HG03469 (cell line): ENCODE measurements at regions not wholly inside any gene's neighbourhood (a gene's known extent, or its start where the extent isn't known, plus 50 kb on each side); places are given as distances from the start of the nearest gene placed in this dataset.
"Not testable (repeated sequence)": the region's sequence is repeated elsewhere in the genome, so short reads cannot be mapped to it uniquely, and the experiment has no call there.

ENCODE experiments used
- ATAC-seq: cut with Tn5 transposase; IDR thresholded peaks from one replicate; pipeline ENCODE4 v1.9.1; 2021; ENCODE audit warnings: mild to moderate bottlenecking, moderate library complexity, moderate number of reproducible peaks; ENCODE audit not compliant: unreplicated experiment

- no peak for ATAC-seq
Observed at GRCh38 chr17:70683936-70684335, 514.6 kb downstream of the KCNJ2 start.

DNA sequence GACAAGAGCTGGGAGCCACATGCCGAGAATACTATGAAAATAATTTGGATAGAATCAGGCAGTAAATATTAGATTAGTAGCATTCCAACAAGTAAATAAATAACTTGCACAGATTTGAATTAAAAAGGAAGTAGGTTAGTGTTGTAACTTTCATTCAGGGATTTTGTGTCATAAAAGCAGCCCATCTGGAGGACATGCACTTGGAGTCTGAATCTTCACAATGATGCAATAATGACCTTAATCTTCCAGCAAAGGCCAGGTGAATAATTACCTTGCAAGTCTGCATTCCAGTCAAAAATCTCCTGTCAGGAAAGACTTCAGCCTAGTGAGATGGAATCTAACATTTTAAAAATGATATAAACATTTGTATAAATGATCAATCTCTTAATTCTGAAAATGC lies 518.1 kb downstream of the KCNJ2 start:
- ATAC-seq, result no peak

GRCh38 chr17:70691150-70691549 lies 521.8 kb downstream of the KCNJ2 start:
- no peak for ATAC-seq

- ATAC-seq, result no peak
Observed at GRCh38 chr17:70699408-70699807, 530.1 kb downstream of the KCNJ2 start.

GRCh38 chr17:70702683-70703255 lies 533.4 kb downstream of the KCNJ2 start:
- no peak for ATAC-seq

DNA sequence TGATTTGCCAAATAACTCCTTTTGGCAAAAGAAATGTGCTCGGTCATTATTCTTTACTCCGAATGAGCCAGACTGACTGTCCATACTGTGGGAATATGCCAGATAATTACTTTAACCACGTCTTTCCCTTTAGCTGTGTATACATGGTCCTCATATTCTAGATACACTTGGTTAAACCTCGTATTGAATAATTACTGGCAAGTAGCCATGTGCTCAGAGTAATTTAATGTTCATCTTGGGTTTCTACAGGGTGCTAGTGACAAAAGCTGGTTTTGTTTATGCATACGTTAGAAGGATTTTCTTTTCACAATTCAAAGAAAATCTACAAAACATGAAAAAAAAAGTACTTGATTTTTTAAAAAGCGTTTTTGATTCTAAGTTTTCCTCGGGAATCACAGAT lies 540.3 kb downstream of the KCNJ2 start:
- ATAC-seq, result no peak

GRCh38 chr17:70713694-70714093 lies 544.4 kb downstream of the KCNJ2 start:
- no peak for ATAC-seq

DNA sequence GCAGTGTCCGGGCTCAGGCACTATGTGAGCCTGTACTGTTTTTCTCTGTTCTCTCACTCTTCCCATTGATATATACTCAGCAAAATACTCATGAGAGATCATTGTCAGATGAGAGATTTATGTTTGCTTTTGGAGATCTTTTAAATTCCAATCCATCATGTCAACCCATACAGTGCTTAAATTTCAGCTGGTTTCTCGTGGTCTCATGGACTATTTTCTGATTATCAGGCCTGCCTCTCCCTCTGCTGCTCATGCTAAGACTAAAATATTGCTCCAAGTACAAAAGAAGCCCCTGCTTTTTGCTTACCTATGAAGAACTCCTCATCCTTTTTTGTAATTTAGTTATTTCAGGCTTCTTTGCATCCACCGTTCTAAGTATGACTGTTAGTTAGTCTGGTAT lies 547.2 kb downstream of the KCNJ2 start:
- no peak for ATAC-seq

- ATAC-seq, result no peak
Observed at GRCh38 chr17:70717042-70717441, 547.7 kb downstream of the KCNJ2 start.

DNA sequence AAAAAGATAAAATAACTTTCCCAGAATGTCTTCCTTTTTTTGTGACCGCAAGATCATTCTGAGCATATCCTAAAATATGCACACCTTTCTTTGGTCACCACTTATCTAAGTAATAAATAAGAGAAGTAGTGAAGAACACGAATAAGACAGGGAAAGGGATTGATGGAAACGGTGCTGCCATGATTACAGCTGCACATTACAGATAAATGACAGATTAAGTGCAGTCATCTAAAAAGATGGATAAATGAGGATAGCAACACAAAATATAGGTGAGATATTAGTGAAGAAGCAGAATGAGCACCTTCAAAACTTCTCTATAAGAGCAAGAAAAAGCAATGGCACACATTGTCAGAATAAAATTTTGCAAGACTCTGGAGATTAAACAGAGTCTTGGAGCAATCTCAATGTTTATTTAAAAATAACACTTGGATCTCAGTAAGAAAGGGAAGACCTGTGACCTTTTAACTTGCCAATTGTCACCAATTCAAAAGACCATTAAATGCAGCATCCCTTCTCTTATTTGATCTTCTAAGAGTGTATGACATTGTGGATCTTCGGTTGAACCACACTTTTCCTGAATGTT lies 567.1 kb downstream of the KCNJ2 start:
- ATAC-seq, result no peak

DNA sequence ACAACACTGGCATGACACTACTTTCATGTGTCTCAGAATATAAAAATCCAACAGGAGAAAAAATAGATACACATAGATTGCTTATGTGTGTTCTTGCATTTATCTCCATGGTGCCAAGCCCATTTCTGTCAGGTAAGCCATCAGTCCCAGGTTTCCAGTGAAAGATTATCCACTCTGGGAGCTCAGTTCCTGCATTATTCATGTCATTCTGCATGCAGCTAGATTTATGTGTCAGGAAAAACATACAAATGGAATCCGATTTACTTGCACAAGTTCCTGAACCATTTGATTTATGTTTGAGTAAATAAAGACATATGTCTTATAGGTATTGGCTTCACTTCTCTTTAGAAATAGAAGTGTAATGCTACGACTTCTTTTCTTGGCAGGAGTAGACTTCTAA lies 569.7 kb downstream of the KCNJ2 start:
- ATAC-seq, result no peak

GRCh38 chr17:70746574-70746973 lies 577.2 kb downstream of the KCNJ2 start:
- ATAC-seq, result not testable (repeated sequence)

DNA sequence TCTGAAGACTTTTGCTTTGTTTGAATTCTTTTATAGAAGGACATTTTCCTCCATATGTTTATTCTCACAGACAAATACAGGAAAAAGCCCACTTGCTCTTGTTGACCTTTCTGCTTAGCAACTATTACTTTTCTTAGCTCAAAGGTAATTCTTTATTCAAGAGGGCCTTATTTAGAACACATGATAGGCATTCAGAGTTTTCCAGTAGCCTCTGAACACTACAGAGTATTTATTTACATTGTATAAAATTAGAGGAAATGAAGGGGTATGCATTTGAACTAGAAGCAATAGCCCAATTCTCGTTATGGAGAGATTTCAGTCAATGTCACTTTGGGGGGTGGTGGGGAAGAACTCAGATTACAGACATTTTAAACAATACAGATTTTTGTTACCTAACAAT lies 581.7 kb downstream of the KCNJ2 start:
- no peak for ATAC-seq

GRCh38 chr17:70752461-70752860 lies 583.1 kb downstream of the KCNJ2 start:
- not testable (repeated sequence) for ATAC-seq

DNA sequence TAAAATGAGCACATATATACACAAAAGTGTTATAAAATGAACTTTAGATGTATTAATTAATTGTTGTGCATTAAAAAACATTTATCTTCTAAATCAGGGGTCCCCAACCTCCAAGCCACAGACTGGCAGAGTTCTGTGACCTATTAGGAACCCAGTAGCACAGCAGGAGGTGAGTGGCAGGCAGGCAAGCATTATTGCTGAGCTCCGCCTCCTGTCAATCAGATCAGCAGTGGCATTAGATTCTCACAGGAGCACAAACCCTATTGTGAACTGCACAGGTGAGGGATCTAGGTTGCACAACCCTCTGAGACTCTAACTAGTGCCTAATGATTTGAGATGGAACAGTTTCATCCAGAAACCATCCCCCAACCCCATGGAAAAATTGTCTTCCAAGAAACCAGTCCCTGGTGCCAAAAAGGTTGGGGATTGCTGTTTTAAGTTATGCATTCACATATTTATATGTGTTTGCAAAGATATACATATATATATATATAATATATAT lies 583.7 kb downstream of the KCNJ2 start:
- ATAC-seq, result no peak

DNA sequence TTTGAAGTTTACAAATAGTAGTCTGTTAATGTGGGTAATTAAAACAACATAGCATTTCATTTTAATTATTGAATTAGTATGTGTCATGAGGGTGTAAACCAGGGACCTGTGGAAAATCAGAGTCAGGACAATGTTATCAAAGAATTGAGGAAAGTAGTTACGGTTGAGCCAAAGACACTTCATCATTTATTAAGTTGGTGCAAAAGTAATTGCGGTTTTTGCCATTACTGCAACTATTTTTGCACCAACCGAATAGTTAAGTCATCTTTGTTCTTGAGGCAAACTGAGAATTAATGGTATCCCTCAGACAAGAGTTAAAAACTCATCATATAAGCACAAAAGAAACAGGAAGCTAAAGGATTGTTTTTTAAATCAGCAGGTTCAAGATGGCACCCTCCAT lies 593.7 kb downstream of the KCNJ2 start:
- no peak for ATAC-seq

GRCh38 chr17:70767102-70767701 lies 597.9 kb downstream of the KCNJ2 start:
- no peak for ATAC-seq

DNA sequence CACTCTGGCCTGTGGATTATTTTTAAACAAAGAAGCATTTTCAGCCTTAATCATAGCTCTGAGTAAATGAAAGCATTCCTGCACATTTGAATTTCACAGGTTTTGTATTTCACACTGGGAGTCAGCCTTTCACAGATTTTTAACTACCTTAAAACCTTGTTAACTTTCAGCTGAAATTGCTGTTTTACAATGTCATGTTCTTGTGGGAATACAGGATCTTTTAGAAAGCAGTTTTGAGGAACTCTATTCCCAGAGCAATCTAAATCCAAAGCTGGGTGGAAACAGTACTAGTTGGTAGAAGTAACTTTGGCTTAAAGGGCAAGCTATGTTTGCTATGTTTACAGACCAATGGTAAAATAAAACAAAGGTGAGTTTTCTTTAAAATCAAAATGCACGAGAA lies 600.6 kb downstream of the KCNJ2 start:
- no peak for ATAC-seq

DNA sequence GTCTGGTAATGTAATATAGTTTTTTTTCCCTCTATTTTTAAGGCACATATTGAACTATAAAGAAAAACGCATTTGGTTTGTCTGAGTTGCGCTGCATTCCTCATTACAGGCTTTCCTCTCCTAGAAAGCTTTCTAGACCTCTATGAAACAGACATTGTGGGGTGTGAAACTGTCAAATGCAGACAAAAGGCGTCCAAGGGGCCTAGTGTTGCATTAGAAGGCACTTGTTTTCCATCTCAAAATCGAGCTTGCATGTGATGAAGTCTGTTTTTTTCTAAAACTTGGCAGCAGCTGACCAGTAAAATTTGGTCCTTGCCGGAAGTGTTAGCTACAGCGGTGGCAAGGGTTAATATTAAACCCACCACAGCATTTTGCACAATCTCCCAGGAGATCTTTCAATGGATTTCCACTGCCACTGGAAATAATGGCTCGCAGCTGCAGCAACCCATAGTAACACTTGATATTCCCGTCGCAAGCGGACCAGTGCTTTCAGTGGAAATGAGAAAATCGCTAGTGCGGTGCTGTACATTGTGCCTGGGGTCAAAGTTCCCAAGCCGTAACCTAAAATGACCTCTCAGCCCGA lies 602.6 kb downstream of the KCNJ2 start:
- no peak for ATAC-seq

GRCh38 chr17:70772761-70773160 lies 603.4 kb downstream of the KCNJ2 start:
- no peak for ATAC-seq

- no peak for ATAC-seq
Observed at GRCh38 chr17:70773258-70773657, 603.9 kb downstream of the KCNJ2 start.
